Naive thymus-derived CD4-positive, alpha-beta T cell (primary cell): ENCODE measurements at regions not wholly inside any gene's neighbourhood (a gene's known extent, or its start where the extent isn't known, plus 50 kb on each side); places are given as distances from the start of the nearest gene placed in this dataset.

Source experiments
- ATAC-seq: fragments of 150-1000 bp; cut with Tn5 transposase; 2 replicates; pipeline ENCODE4 v1.10.0; 2021; ENCODE audit warnings: mild to moderate bottlenecking, moderate library complexity
- CTCF ChIA-PET: fragments of 350-600 bp; sonication (Branson Sonifier 250); formaldehyde crosslinking; loops from one replicate; lab custom pipeline; 2021; ENCODE audit warnings: antibody characterized with exemption; lab: Charles Lee
- POLR2A ChIA-PET: fragments of 350-600 bp; sonication (Branson Sonifier 250); formaldehyde crosslinking; loops from one replicate; lab custom pipeline; 2021; ENCODE audit warnings: antibody characterized with exemption, inconsistent platforms; lab: Charles Lee
- DNase-seq, 9 donors: peaks; one replicate each; pipeline versions ENCODE4 v3.0.0 to v3.0.0-alpha.2; 2020 to 2022; ENCODE audit warnings: mixed read lengths in 1 of 9
- H3K27ac ChIP-seq: one replicate; pipeline ENCODE4 v1.7.0; 2013; ENCODE audit warnings: mild to moderate bottlenecking, low read depth, low read length, moderate library complexity
- H3K27me3 ChIP-seq, 2 donors: one replicate each; pipeline ENCODE4 v1.7.0; 2013; ENCODE audit warnings: low read length in 2 of 2, mild to moderate bottlenecking in 2 of 2, moderate library complexity in 2 of 2; ENCODE audit not compliant: control insufficient read depth in 2 of 2, insufficient read depth in 2 of 2
- H3K36me3 ChIP-seq, 3 experiments: 1 replicate in 2 of 3; 2 replicates in 1 of 3; pipeline ENCODE4 v1.7.0; 2013; ENCODE audit warnings: low read length in 3 of 3, mild to moderate bottlenecking in 3 of 3, moderate library complexity in 1 of 3; ENCODE audit not compliant: insufficient read depth in 3 of 3, control insufficient read depth in 2 of 3
- H3K4me1 ChIP-seq, 2 donors: one replicate each; pipeline ENCODE4 v1.7.0; 2013; ENCODE audit warnings: low read length in 2 of 2, mild to moderate bottlenecking in 2 of 2, moderate library complexity in 1 of 2; ENCODE audit not compliant: control insufficient read depth in 2 of 2, insufficient read depth in 2 of 2
- H3K4me3 ChIP-seq: 2 replicates; pipeline ENCODE4 v1.7.0; 2013; ENCODE audit warnings: mild to moderate bottlenecking, low read length
- H3K9me3 ChIP-seq, 3 experiments: 1 replicate in 2 of 3; 2 replicates in 1 of 3; pipeline ENCODE4 v1.7.0; 2013; ENCODE audit warnings: low read length in 3 of 3; ENCODE audit not compliant: control insufficient read depth in 2 of 3
- H3K27ac Mint-ChIP-seq, 9 donors: one replicate each; pipeline ENCODE4 v1.8.0; 2020 to 2022; ENCODE audit warnings: mixed read lengths in 9 of 9, mild to moderate bottlenecking in 8 of 9, moderate library complexity in 5 of 9, inconsistent platforms in 2 of 9
- H3K27me3 Mint-ChIP-seq, 5 donors: one replicate each; pipeline ENCODE4 v1.8.0; 2021 to 2022; ENCODE audit warnings: mixed read lengths in 5 of 5, mild to moderate bottlenecking in 1 of 5
- H3K36me3 Mint-ChIP-seq, 5 donors: one replicate each; pipeline ENCODE4 v1.8.0; 2020 to 2022; ENCODE audit warnings: mixed read lengths in 5 of 5, mild to moderate bottlenecking in 3 of 5, inconsistent platforms in 1 of 5
- H3K4me1 Mint-ChIP-seq, 7 donors: one replicate each; pipeline ENCODE4 v1.8.0; 2020 to 2022; ENCODE audit warnings: mixed read lengths in 7 of 7, mild to moderate bottlenecking in 3 of 7, inconsistent platforms in 1 of 7
- H3K4me3 Mint-ChIP-seq, 10 donors: one replicate each; pipeline ENCODE4 v1.8.0; 2020 to 2022; ENCODE audit warnings: mild to moderate bottlenecking in 10 of 10, mixed read lengths in 10 of 10, moderate library complexity in 6 of 10, inconsistent platforms in 2 of 10
- H3K9me3 Mint-ChIP-seq, 11 donors: one replicate each; pipeline ENCODE4 v1.8.0; 2020 to 2022; ENCODE audit warnings: mixed read lengths in 11 of 11, mild to moderate bottlenecking in 4 of 11, inconsistent platforms in 1 of 11, moderate library complexity in 1 of 11
- intact Hi-C, 2 donors: fragments of 100-400 bp; cut with micrococcal nuclease; formaldehyde crosslinking; loops; one replicate each; pipeline ENCODE4 v1.15.1; 2023

DNA sequence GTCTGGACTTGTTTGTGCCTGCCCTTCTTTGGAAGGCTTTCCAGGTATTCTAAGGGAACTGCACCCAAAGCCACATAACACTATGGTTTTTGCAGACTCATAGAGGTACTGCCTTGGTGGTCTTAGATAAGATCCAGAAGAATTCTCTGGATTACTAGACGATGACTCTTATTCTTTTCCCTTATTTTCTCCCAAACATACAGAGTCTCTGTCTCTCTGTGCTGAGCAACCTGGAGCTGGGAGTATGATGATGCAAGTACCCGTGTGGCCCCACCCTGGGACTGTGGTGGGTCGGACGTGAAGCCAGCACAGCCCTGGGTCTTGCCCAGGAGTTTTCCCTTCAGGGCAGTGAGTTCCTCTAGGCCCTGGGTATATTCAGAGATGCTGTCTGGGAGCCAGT, 1342.4 kb upstream of the TENM3 start:
- Histone ChIP-seq H3K9me3 (no peaks in the 10 kb centered on the region), H3K27me3 (no peaks in the 10 kb centered on the region), H3K36me3 (no peaks in the 10 kb centered on the region), H3K4me3 (no peak overlapping the region), H3K4me1 (no peaks in the 10 kb centered on the region), H3K27ac (no peak overlapping the region)
- POLR2A ChIA-PET: no interaction called here
- no peaks in the 10 kb centered on the region for H3K27me3 Mint-ChIP-seq
- DNase-seq: no peak
- intact Hi-C loops: no loop called here
- no peak overlapping the region for H3K4me3 Mint-ChIP-seq
- no peaks in the 10 kb centered on the region for H3K4me1 Mint-ChIP-seq
- no peaks in the 10 kb centered on the region for H3K36me3 Mint-ChIP-seq
- CTCF ChIA-PET: no interaction called here
- H3K27ac Mint-ChIP-seq: no peak overlapping the region
- ATAC-seq: no peak
- H3K9me3 Mint-ChIP-seq: peaks cover 0 to 23% (median 11%) of the 10 kb centered on the region in 11 donors

DNA sequence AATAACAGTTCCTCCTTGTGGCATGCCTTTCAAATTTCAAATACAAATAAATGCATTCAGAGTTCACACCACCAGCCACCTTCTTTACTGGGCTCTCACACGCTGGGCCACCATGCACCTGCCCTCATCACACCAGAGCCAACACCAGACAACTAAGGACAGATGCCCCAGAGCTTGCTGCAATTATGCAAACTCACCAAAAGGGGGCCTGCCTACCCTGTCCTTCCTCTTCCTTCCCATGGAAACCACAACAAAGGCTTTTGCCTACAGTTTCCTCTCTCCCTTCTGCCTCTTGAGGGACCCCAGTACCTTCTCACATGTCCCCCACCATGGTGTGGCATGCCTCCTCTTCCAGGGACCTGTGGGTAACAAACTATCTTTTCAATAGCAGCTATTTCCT, 1333.9 kb upstream of the TENM3 start:
- no peak overlapping the region for H3K4me3 ChIP-seq
- Mint-ChIP-seq H3K27ac (no peak overlapping the region), H3K4me1 (no peaks in the 10 kb centered on the region), H3K36me3 (no peaks in the 10 kb centered on the region), H3K9me3 (peaks cover 0 to 8% (median 0%) of the 10 kb centered on the region in 11 donors), H3K4me3 (no peak overlapping the region), H3K27me3 (no peaks in the 10 kb centered on the region)
- no peak for DNase-seq
- ChIA-PET CTCF (no interaction called here), POLR2A (no interaction called here)
- H3K4me1 ChIP-seq: no peaks in the 10 kb centered on the region
- no peaks in the 10 kb centered on the region for H3K27me3 ChIP-seq
- no peak overlapping the region for H3K27ac ChIP-seq
- H3K36me3 ChIP-seq: no peaks in the 10 kb centered on the region
- ATAC-seq: no peak
- intact Hi-C loops: no loop called here
- H3K9me3 ChIP-seq: no peaks in the 10 kb centered on the region

DNA sequence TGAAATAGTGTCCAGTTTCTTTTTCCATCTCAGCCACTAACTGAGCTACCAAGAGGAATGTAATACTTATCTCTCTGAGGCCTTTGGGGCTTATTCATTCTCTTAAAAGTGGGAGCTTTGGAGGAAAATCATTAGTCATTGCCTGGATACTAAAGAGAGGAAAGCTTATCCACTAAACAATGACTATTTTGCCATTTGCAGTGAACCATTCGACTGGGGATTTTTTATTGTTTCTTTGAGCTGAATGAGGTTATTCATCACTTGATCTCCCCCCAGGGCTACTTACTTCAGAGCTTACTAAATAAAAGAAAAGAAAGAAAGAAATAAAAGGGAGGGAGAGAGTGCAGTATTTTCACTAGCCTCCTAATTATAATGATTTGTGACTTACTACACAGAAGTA, 1329.5 kb upstream of the TENM3 start:
- ATAC-seq: no peak
- Mint-ChIP-seq H3K27ac (no peak overlapping the region), H3K36me3 (no peaks in the 10 kb centered on the region), H3K4me1 (no peaks in the 10 kb centered on the region), H3K27me3 (no peaks in the 10 kb centered on the region), H3K9me3 (peaks cover 0 to 7% (median 0%) of the 10 kb centered on the region in 11 donors), H3K4me3 (no peak overlapping the region)
- POLR2A ChIA-PET: no interaction called here
- intact Hi-C loops: no loop called here
- DNase-seq: no peak
- H3K36me3 ChIP-seq: no peaks in the 10 kb centered on the region
- H3K9me3 ChIP-seq: no peaks in the 10 kb centered on the region
- H3K27ac ChIP-seq: no peak overlapping the region
- no peak overlapping the region for H3K4me3 ChIP-seq
- no peaks in the 10 kb centered on the region for H3K27me3 ChIP-seq
- CTCF ChIA-PET: no interaction called here
- no peaks in the 10 kb centered on the region for H3K4me1 ChIP-seq

DNA sequence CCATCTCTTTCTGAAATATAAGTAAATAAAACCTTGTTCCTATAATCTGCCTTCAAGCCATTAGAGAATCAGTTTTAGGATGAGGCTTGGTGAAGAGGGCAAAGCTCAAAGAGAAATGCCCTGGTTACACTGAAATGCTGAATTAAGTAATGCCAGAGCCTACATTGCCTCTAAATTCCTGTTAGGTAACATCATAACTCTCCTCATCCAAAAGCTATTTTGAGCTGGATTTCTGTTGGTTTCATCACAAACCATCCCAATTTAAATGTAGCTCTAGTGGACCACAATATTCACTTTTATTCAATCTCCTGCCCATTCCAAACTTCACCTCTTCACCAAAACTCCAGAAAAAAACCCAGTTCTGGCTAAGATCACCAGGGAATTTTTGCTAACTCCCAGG, 1319.7 kb upstream of the TENM3 start:
- Mint-ChIP-seq H3K27ac (no peak overlapping the region), H3K4me1 (no peaks in the 10 kb centered on the region), H3K27me3 (no peaks in the 10 kb centered on the region), H3K4me3 (no peak overlapping the region), H3K36me3 (no peaks in the 10 kb centered on the region), H3K9me3 (peaks cover 0 to 5% (median 3%) of the 10 kb centered on the region in 11 donors)
- Histone ChIP-seq H3K4me1 (no peaks in the 10 kb centered on the region), H3K4me3 (no peak overlapping the region), H3K27me3 (no peaks in the 10 kb centered on the region), H3K36me3 (no peaks in the 10 kb centered on the region), H3K9me3 (no peaks in the 10 kb centered on the region), H3K27ac (no peak overlapping the region)
- no peak for ATAC-seq
- intact Hi-C loops: no loop called here
- CTCF ChIA-PET: no interaction called here
- no peak for DNase-seq
- POLR2A ChIA-PET: no interaction called here

DNA sequence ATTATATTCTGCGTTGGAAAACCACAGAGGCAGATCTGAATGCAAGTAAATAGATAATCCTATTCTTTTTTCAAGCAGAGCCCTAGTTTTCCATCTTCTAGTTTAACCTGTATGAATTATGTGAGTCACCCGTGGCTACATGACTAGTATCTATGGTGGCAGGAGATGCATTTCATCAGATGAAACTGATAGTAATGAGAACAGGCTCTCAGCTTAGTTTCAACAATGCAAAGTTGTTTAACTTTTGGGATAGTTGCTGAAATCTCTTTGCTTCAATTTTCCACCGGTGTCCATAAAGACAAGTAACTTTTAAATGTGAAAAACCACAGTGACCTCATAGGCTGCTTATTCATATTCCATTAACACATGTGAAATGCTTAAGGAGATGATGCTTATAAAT, 1317.4 kb upstream of the TENM3 start:
- H3K9me3 Mint-ChIP-seq: peaks cover 0 to 4% (median 0%) of the 10 kb centered on the region in 11 donors

DNA sequence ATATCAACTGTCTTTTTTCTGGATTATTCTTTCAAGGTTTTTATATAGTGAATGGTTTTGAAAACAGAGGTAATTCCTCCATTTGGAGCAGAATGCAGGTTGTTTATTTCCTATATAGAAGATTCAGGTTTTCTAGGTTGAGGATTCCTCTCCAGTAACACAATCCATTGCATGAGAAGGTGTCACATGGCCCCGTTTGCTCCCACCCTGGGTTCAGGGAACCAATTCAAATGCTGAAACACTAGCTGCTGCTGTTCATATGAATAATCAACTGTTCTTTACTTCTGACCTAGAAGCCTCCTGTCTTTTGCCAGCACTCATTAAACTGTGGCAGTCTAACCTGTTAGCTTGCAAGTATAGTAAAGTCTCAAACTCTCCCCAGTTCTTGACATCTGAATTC, 1316.9 kb upstream of the TENM3 start:
- DNase-seq (no peak), ATAC-seq (no peak)
- no peaks in the 10 kb centered on the region for H3K27me3 ChIP-seq
- Mint-ChIP-seq H3K4me3 (no peak overlapping the region), H3K27ac (no peak overlapping the region), H3K9me3 (peaks cover 0 to 4% (median 0%) of the 10 kb centered on the region in 11 donors), H3K27me3 (no peaks in the 10 kb centered on the region), H3K36me3 (no peaks in the 10 kb centered on the region), H3K4me1 (no peaks in the 10 kb centered on the region)
- no peaks in the 10 kb centered on the region for H3K9me3 ChIP-seq
- H3K4me3 ChIP-seq: no peak overlapping the region
- POLR2A ChIA-PET: no interaction called here
- CTCF ChIA-PET: no interaction called here
- H3K36me3 ChIP-seq: no peaks in the 10 kb centered on the region
- H3K4me1 ChIP-seq: no peaks in the 10 kb centered on the region
- no peak overlapping the region for H3K27ac ChIP-seq
- intact Hi-C loops: no loop called here

More for the DNA sequence above, 1317.4 kb upstream of the TENM3 start:
- Mint-ChIP-seq H3K27me3 (no peaks in the 10 kb centered on the region), H3K4me1 (no peaks in the 10 kb centered on the region), H3K4me3 (no peak overlapping the region), H3K27ac (no peak overlapping the region), H3K36me3 (no peaks in the 10 kb centered on the region)
- no peak for DNase-seq
- POLR2A ChIA-PET: no interaction called here
- Histone ChIP-seq H3K27me3 (no peaks in the 10 kb centered on the region), H3K36me3 (no peaks in the 10 kb centered on the region), H3K27ac (no peak overlapping the region), H3K4me1 (no peaks in the 10 kb centered on the region), H3K9me3 (no peaks in the 10 kb centered on the region), H3K4me3 (no peak overlapping the region)
- CTCF ChIA-PET: no interaction called here
- intact Hi-C loops: no loop called here
- no peak for ATAC-seq

DNA sequence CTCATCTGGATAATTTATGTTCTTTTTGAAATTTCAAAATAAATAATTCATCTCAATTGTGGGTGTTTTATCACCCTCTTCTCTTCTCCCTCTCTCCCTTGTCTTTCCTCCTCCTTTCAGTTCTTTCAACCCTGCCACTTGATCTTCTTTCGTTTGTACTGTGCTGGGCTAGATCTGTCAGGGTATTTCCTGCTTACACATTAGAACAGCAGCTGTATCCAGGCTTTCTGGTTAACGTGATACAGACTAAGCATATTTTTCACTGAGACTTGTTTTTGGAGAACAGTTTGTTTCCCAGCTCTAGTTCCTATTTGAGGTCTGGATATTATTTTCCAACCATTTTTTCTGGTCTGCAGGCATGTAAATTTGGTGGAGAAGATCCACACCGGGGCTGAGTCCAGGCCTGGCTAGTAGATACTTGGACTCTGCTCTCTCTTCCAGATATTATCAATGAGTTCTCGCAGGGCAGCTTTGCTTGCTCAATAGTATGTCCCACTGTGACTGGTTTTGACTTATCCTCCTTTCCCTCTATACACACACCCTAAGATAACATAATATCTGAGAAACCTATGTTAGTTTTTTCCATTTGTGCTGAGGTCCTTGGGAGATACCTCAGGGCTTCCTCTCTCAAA, 1310.7 kb upstream of the TENM3 start:
- no peaks in the 10 kb centered on the region for H3K27me3 Mint-ChIP-seq
- POLR2A ChIA-PET: no interaction called here
- H3K9me3 ChIP-seq: no peaks in the 10 kb centered on the region
- H3K27ac Mint-ChIP-seq: no peak overlapping the region
- intact Hi-C loops: no loop called here
- CTCF ChIA-PET: no interaction called here
- ATAC-seq (no peak), DNase-seq (no peak)
- H3K4me1 ChIP-seq: no peaks in the 10 kb centered on the region
- no peaks in the 10 kb centered on the region for H3K36me3 ChIP-seq
- H3K4me1 Mint-ChIP-seq: no peaks in the 10 kb centered on the region
- peaks cover 0 to 14% (median 0%) of the 10 kb centered on the region in 11 donors for H3K9me3 Mint-ChIP-seq
- H3K4me3 ChIP-seq: no peak overlapping the region
- no peak overlapping the region for H3K27ac ChIP-seq
- no peaks in the 10 kb centered on the region for H3K27me3 ChIP-seq
- H3K36me3 Mint-ChIP-seq: no peaks in the 10 kb centered on the region
- no peak overlapping the region for H3K4me3 Mint-ChIP-seq
